Left lung (tissue), 4 donors: ENCODE measurements at regions not wholly inside any gene's neighbourhood (a gene's known extent, or its start where the extent isn't known, plus 50 kb on each side); places are given as distances from the start of the nearest gene placed in this dataset.

Experiments
- ATAC-seq: fragments of 200-7000 bp; cut with Tn5 transposase; one replicate; pipeline ENCODE4 v1.9.1; 2020; ENCODE audit warnings: moderate library complexity
- DNase-seq, 4 donors: peaks; one replicate each; pipeline ENCODE4 v3.0.0-alpha.2; 2013 to 2020
- H3K27ac ChIP-seq, 2 donors: fragments of 200-600 bp; sonication (generic) in 1 of 2; one replicate each; pipeline versions ENCODE4 v1.5.0 to v1.8.0; 2020 to 2021
- H3K27me3 ChIP-seq, 2 donors: fragments of 200-600 bp; sonication (generic) in 1 of 2; one replicate each; pipeline versions ENCODE4 v1.5.0 to v1.8.0; 2020 to 2021
- H3K36me3 ChIP-seq, 2 donors: fragments of 200-600 bp; sonication (generic) in 1 of 2; one replicate each; pipeline versions ENCODE4 v1.5.0 to v1.8.0; 2020 to 2021
- H3K4me1 ChIP-seq, 2 donors: fragments of 200-600 bp; one replicate each; pipeline ENCODE4 v1.8.0; 2021
- H3K4me3 ChIP-seq, 2 donors: fragments of 200-600 bp; sonication (generic) in 1 of 2; one replicate each; pipeline versions ENCODE4 v1.5.0 to v1.8.0; 2020 to 2021; ENCODE audit warnings: mild to moderate bottlenecking in 1 of 2
- H3K9me3 ChIP-seq, 2 donors: fragments of 200-600 bp; sonication (generic) in 1 of 2; one replicate each; pipeline versions ENCODE4 v1.5.0 to v1.8.0; 2020 to 2021
- intact Hi-C, 2 donors: fragments of 100-400 bp; cut with DNase I; formaldehyde crosslinking; loops; one replicate each; pipeline versions ENCODE4 v1.11.2 to v1.14.2; 2022
- TF ChIP-seq, protein P1 (sequence below), 2 donors: fragments of 200-600 bp; sonication (generic) in 1 of 2; IDR thresholded peaks; one replicate each; pipeline versions ENCODE4 v1.5.0 to v1.8.0; 2021; ENCODE audit warnings: antibody characterized with exemption in 2 of 2
- donor health status: DM: no; HTN: yes; CAD: no.
- donor health status: DM: no; HTN: no; CAD: no.

DNA sequence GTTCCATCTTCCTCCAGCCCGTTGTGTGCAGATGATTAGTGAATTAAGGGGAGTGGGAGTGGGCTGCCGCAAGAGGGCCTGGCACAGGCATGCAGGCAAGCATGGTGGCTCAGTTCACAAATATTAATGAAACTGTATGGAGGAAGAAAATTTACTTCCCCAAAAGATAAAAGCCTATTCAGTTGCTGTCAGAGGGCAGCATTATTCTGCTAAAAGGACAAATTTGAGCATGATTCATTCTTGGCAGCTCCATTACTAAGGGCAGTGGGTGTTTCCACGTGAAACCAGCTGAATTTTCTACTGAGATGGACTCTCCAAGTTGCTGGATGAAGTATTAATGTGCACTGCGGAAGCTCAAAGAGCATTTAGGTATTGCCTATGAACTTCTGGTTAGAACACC, 90.9 kb upstream of the WDR11 start:
- H3K9me3 ChIP-seq = no peaks in the 10 kb centered on the region
- H3K27ac ChIP-seq = no peak overlapping the region
- TF ChIP-seq, protein P1, sequence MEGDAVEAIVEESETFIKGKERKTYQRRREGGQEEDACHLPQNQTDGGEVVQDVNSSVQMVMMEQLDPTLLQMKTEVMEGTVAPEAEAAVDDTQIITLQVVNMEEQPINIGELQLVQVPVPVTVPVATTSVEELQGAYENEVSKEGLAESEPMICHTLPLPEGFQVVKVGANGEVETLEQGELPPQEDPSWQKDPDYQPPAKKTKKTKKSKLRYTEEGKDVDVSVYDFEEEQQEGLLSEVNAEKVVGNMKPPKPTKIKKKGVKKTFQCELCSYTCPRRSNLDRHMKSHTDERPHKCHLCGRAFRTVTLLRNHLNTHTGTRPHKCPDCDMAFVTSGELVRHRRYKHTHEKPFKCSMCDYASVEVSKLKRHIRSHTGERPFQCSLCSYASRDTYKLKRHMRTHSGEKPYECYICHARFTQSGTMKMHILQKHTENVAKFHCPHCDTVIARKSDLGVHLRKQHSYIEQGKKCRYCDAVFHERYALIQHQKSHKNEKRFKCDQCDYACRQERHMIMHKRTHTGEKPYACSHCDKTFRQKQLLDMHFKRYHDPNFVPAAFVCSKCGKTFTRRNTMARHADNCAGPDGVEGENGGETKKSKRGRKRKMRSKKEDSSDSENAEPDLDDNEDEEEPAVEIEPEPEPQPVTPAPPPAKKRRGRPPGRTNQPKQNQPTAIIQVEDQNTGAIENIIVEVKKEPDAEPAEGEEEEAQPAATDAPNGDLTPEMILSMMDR (IDR thresholded peaks at IDR 0.05) = no peak
- H3K36me3 ChIP-seq = no peaks in the 10 kb centered on the region
- intact Hi-C loops = no loop called here
- no peak overlapping the region for H3K4me3 ChIP-seq
- DNase-seq (no peak), ATAC-seq (peak; percentile 58)
- no peaks in the 10 kb centered on the region for H3K4me1 ChIP-seq
- no peaks in the 10 kb centered on the region for H3K27me3 ChIP-seq

DNA sequence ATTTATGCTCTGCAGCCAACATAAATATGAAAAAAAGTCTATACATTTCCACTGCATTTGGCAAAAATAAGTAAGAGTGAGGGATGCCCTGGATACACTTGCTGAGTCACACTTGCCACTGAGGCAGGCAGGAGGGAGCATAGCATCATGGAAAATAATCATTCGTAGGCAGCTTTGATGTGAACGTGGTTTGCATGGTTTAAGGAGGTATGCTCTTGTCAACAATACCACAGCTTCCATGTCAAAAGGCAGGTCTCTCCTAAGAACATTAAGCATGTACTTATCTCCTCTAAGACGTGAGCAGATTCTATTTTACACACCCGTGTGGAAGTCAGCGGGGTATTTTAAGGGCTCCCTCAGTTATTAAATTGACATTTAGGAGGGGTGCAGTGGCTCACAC, 89.2 kb upstream of the WDR11 start:
- intact Hi-C loops = no loop called here
- ATAC-seq = no peak
- no peak for DNase-seq
- Histone ChIP-seq H3K4me3 (no peak overlapping the region), H3K27me3 (no peaks in the 10 kb centered on the region), H3K9me3 (no peaks in the 10 kb centered on the region), H3K36me3 (no peaks in the 10 kb centered on the region), H3K4me1 (no peaks in the 10 kb centered on the region), H3K27ac (no peak overlapping the region)
- TF ChIP-seq, protein P1 (IDR thresholded peaks at IDR 0.05) = no peak

DNA sequence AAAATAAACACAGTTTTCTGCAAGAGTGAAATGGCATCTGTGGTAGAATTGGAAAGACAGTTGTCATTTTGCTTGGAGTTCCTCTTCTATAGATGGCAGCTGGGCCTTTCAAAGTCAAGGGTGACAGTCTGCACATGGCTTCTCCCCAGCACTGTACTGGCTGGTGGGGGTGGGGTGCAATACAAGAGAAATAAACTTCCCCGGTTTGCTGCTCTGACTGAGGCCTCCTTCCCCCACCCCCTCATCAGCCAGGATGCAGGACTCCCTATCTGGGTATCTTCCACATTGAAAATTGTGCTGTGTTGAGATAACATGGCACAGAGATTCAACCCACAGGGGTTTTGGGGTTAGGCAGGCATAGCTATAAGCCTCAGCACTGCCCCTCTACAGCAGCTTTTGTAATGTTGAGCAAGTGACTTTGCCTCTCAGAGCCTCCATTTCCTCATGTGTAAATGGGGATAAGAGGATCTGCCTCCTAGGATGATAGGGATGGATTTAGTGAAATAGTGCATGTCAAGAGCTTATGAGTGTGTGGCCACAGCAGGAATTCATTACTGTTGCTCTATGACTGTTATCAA, 85.8 kb upstream of the WDR11 start:
- Histone ChIP-seq H3K36me3 (no peaks in the 10 kb centered on the region), H3K9me3 (no peaks in the 10 kb centered on the region), H3K4me1 (no peaks in the 10 kb centered on the region), H3K4me3 (no peak overlapping the region), H3K27ac (no peak overlapping the region), H3K27me3 (no peaks in the 10 kb centered on the region)
- TF ChIP-seq, protein P1 (IDR thresholded peaks at IDR 0.05) = no peak
- intact Hi-C loops = no loop called here
- no peak for ATAC-seq
- no peak for DNase-seq

DNA sequence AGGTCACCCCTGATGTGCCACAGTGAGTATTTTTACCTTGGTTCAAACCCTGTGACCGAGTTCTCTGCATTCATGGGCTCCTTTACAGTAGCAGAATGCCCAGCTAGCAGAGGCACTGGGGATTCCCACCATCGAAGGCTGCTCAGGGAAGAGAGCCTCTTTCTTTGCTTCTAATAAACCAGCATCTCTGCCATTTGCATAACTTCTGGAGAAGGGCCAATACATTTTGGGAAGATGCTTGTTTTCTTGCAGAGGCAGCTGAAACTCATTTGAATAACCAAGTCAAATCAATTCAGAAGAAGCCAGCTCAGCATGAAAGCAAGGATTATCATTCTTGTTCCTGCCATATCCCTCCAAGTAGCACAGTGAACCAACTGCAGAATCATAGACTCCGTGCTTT, 82.9 kb upstream of the WDR11 start:
- Histone ChIP-seq H3K4me3 (no peak overlapping the region), H3K27ac (no peak overlapping the region), H3K4me1 (no peaks in the 10 kb centered on the region), H3K9me3 (no peaks in the 10 kb centered on the region), H3K27me3 (no peaks in the 10 kb centered on the region), H3K36me3 (no peaks in the 10 kb centered on the region)
- intact Hi-C loops = no loop called here
- no peak for ATAC-seq
- TF ChIP-seq, protein P1 (IDR thresholded peaks at IDR 0.05) = no peak
- no peak for DNase-seq

DNA sequence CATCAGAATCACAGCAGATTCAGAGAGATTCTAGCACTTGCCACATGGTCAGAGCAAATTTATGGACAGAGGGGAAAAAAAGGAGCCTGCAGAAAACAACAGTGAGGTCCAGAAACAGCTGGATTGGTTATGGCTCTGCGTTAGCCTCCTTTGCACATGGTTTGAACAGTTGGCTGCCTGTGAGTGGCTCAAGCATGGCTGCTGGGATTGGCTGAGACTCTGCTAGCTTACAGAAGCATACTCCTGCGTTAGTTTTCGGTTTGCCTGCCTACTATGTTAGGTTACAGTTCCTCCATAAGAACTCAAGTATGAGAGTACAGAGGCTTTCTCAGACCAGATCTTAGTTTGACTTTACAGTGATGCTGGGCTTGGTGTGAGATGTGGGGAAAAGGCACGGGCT, 80.7 kb upstream of the WDR11 start:
- TF ChIP-seq, protein P1 (IDR thresholded peaks at IDR 0.05) = no peak
- no peaks in the 10 kb centered on the region for H3K9me3 ChIP-seq
- no peak for ATAC-seq

More for the DNA sequence above, 80.7 kb upstream of the WDR11 start:
- Histone ChIP-seq H3K27me3 (no peaks in the 10 kb centered on the region), H3K4me3 (no peak overlapping the region), H3K27ac (no peak overlapping the region), H3K4me1 (no peaks in the 10 kb centered on the region), H3K36me3 (no peaks in the 10 kb centered on the region)
- intact Hi-C loops = no loop called here
- DNase-seq = no peak
